ENCODE measurements at regions not wholly inside any gene's neighbourhood (a gene's known extent, or its start where the extent isn't known, plus 50 kb on each side); places are given as distances from the start of the nearest gene placed in this dataset.
"Not testable (repeated sequence)": the region's sequence is repeated elsewhere in the genome, so short reads cannot be mapped to it uniquely, and the experiment has no call there.

DNA sequence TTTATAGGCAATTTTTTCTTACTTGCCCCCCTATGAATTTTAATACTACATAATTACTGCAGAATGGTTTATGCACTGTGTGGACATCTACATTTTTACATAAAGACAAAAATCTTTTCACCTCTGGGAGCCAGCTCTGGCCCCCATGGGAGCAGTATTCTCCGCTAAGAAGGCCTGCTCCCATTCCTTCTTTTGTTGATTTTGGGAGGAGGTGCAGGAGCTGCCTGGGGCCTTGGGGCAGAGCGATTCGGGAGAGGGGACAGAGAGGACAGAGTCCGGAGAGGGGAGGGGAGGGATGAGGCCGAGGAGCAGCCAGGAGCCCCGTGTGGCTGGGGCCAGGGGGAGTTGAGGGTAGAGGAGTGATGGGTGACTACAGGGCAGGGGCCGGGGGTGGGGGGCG, 452.0 kb downstream of the PREX1 start:
- H3K9me3 Mint-ChIP-seq, result no peaks in the 10 kb centered on the region
- Histone ChIP-seq H3K4me1 (ENCODE audit: control insufficient read depth, insufficient read depth, low read length) (peaks cover 2% of the 10 kb centered on the region), H3K36me3 (ENCODE audit: control insufficient read depth, insufficient read depth, low read length) (no peaks in the 10 kb centered on the region), H3K4me3 (ENCODE audit: low read length) (no peak overlapping the region), H3K9me3 (ENCODE audit: control insufficient read depth, low read length) (no peaks in the 10 kb centered on the region), H3K27ac (ENCODE audit: low read depth, low read length) (peak overlapping the region; percentile 17), H3K27me3 (ENCODE audit: control insufficient read depth, insufficient read depth, low read length, poor library complexity, severe bottlenecking) (no peaks in the 10 kb centered on the region), H3K9ac (ENCODE audit: extremely low read depth, low read length, poor library complexity, severe bottlenecking) (no peak overlapping the region)
- no peak for DNase-seq
- no peak overlapping the region for H3K4me3 Mint-ChIP-seq
- no peaks in the 10 kb centered on the region for H3K36me3 Mint-ChIP-seq (ENCODE audit: low read depth)
- H3K4me1 Mint-ChIP-seq, result peaks cover 26% of the 10 kb centered on the region
- H3K27ac Mint-ChIP-seq, result no peak overlapping the region
- 40 to 68% methylated on average over 1 to 8 of the region's 8 CpGs for WGBS, 2 experiments (ENCODE audit: insufficient coverage in 1 of 2, insufficient read length in 1 of 2)
- TF ChIP-seq CTCF (conservative IDR thresholded peaks at IDR 0.05), result no peak
- peaks cover 4% of the 10 kb centered on the region for H3K27me3 Mint-ChIP-seq (ENCODE audit: insufficient read depth)

- no peaks in the 10 kb centered on the region for H3K36me3 Mint-ChIP-seq (ENCODE audit: low read depth)
- TF ChIP-seq CTCF (conservative IDR thresholded peaks at IDR 0.05), result no peak
- H3K27me3 Mint-ChIP-seq (ENCODE audit: insufficient read depth), result peaks cover 4% of the 10 kb centered on the region
- peaks cover 31% of the 10 kb centered on the region for H3K4me1 Mint-ChIP-seq
- H3K4me3 Mint-ChIP-seq, result no peak overlapping the region
- H3K4me3 ChIP-seq (ENCODE audit: low read length), result no peak overlapping the region
- peak overlapping the region; percentile 51 for H3K27ac ChIP-seq (ENCODE audit: low read depth, low read length)
- H3K36me3 ChIP-seq (ENCODE audit: control insufficient read depth, insufficient read depth, low read length), result no peaks in the 10 kb centered on the region
- 72 to 88% methylated on average over 6 to 16 of the region's 16 CpGs for WGBS, 2 experiments (ENCODE audit: insufficient coverage in 1 of 2, insufficient read length in 1 of 2)
- H3K4me1 ChIP-seq (ENCODE audit: control insufficient read depth, insufficient read depth, low read length), result peaks cover 2% of the 10 kb centered on the region
- H3K9me3 ChIP-seq (ENCODE audit: control insufficient read depth, low read length), result no peaks in the 10 kb centered on the region
- no peaks in the 10 kb centered on the region for H3K27me3 ChIP-seq (ENCODE audit: control insufficient read depth, insufficient read depth, low read length, poor library complexity, severe bottlenecking)
- DNase-seq, result no peak
- H3K9me3 Mint-ChIP-seq, result no peaks in the 10 kb centered on the region
- no peak overlapping the region for H3K27ac Mint-ChIP-seq
- no peak overlapping the region for H3K9ac ChIP-seq (ENCODE audit: extremely low read depth, low read length, poor library complexity, severe bottlenecking)
Observed at GRCh38 chr20:48374991-48375595, 452.7 kb downstream of the PREX1 start.

DNA sequence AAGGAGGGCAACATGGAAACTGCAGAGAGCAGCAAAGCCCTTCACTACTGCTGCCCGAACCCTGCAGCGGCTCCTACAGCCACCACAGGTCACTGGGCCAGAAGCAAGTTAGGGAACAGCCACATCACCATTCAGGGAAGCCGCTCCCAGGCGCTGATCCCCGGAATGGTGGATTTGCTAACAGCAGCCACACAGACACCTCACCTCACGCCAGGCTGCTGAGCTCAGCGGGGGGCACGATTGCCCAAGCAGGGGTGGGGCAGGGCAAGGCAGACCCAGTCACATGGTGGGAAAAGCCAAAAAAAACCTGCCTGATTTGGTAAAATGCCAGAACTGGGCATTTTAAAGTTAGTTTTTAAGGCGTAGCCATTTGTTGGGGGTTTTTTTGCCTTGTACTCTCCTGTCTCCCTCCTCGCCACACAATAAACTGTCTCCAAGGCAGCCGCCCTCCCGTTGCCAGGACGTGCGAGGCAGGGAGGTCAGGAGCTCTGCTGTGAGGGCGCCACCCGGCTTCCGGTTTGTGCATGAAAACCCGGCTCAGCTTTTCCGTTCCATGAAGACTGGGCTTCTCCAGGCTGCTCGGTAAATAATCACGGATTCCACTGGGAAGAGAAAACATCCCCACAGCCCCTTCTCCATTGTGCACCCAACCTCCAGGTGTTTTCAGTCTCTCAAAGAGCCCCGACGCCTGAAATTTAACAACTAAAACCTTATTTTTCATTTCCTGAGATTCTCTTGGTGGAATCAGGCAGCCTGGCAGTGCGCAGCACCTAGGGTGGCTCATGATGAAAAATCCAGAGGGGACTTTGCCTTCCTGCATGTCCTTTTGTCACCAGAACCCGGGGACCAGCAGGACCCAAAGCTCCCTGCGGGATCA, 453.5 kb downstream of the PREX1 start:
- DNase-seq, result peak; percentile 86
- H3K27ac Mint-ChIP-seq, result peak overlapping the region; percentile 85
- H3K4me3 ChIP-seq (ENCODE audit: low read length); H3K27me3 ChIP-seq (ENCODE audit: control insufficient read depth, insufficient read depth, low read length, poor library complexity, severe bottlenecking); H3K9me3 Mint-ChIP-seq; H3K4me1 ChIP-seq (ENCODE audit: control insufficient read depth, insufficient read depth, low read length); H3K36me3 Mint-ChIP-seq (ENCODE audit: low read depth); H3K36me3 ChIP-seq (ENCODE audit: control insufficient read depth, insufficient read depth, low read length); H3K9me3 ChIP-seq (ENCODE audit: control insufficient read depth, low read length); H3K27me3 Mint-ChIP-seq (ENCODE audit: insufficient read depth); H3K9ac ChIP-seq (ENCODE audit: extremely low read depth, low read length, poor library complexity, severe bottlenecking): not testable (repeated sequence)
- peaks cover 33% of the 10 kb centered on the region for H3K4me1 Mint-ChIP-seq
- 60 to 62% methylated on average over 12 to 26 of the region's 26 CpGs for WGBS, 2 experiments (ENCODE audit: insufficient coverage in 1 of 2, insufficient read length in 1 of 2)
- peak overlapping the region; percentile 32 for H3K27ac ChIP-seq (ENCODE audit: low read depth, low read length)
- H3K4me3 Mint-ChIP-seq, result peak overlapping the region; percentile 21
- peak; percentile 62 for TF ChIP-seq CTCF (conservative IDR thresholded peaks at IDR 0.05)
